ENCODE measurements at regions not wholly inside any gene's neighbourhood (a gene's known extent, or its start where the extent isn't known, plus 50 kb on each side); places are given as distances from the start of the nearest gene placed in this dataset.
"Not testable (repeated sequence)": the region's sequence is repeated elsewhere in the genome, so short reads cannot be mapped to it uniquely, and the experiment has no call there.

DNA sequence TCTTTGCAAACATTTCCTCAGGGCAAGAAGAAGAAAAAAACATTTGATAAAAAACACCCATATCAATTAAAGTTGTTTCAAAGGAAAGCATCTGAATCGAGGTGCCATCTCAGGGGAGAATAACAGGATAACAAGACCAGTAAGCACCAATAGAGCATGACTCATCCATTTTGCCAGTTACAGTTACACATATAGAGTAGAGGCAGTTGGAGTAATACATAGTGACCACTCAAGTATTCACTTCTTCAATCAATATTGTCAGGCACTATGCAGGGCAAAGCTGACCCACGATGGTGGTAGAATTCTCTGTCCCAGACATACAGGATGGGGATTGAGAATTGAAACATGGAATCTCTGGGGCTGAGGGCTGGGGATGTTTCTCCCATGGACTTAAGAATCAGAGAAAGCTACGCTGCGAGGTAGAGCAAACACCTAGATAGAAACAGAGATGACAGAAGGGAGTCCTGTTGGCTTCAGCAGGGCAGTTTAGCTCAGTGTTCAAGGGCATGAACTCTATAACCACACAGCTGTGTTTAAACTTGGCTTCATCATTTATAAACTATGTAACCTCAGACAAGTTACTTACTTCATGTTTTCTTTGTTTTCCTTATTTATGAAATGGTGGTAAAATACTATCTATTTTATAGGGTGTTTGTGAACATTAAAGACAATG, 186.4 kb upstream of the NANOGP8 start:
- no peak for DNase-seq
- Histone ChIP-seq H3K27ac (no peak overlapping the region), H3K27me3 (no peaks in the 10 kb centered on the region), H3K36me3 (no peaks in the 10 kb centered on the region), H3K9me3 (no peaks in the 10 kb centered on the region), H3K4me1 (no peaks in the 10 kb centered on the region), H3K4me3 (no peak overlapping the region)
- TF ChIP-seq POLR2A (IDR thresholded peaks at IDR 0.05), result no peak
- TF ChIP-seq, protein P1, sequence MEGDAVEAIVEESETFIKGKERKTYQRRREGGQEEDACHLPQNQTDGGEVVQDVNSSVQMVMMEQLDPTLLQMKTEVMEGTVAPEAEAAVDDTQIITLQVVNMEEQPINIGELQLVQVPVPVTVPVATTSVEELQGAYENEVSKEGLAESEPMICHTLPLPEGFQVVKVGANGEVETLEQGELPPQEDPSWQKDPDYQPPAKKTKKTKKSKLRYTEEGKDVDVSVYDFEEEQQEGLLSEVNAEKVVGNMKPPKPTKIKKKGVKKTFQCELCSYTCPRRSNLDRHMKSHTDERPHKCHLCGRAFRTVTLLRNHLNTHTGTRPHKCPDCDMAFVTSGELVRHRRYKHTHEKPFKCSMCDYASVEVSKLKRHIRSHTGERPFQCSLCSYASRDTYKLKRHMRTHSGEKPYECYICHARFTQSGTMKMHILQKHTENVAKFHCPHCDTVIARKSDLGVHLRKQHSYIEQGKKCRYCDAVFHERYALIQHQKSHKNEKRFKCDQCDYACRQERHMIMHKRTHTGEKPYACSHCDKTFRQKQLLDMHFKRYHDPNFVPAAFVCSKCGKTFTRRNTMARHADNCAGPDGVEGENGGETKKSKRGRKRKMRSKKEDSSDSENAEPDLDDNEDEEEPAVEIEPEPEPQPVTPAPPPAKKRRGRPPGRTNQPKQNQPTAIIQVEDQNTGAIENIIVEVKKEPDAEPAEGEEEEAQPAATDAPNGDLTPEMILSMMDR (IDR thresholded peaks at IDR 0.05), result no peak
- intact Hi-C loops (cut with DNase I; ENCODE audit: low total_unique reads), result no loop called here

DNA sequence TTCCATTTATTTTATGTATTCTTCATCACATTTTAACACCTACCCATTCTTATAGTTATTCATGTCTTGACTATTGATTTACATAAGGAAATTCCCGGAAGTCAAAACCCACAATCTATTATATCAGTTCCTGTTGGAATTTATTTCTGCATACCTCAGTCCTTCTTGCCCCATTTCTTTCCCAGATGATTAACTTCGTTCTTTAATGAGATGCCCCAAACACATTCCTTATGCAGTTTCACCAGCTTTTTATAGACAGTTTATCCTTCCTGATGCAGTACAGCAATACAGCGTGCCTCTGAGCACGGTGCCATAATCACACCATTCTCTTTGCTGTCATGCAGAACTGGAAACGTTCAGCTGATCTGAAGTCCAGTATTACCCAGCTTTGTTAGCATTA, 175.8 kb upstream of the NANOGP8 start:
- intact Hi-C loops (cut with DNase I; ENCODE audit: low total_unique reads), result no loop called here
- no peak for DNase-seq
- no peaks in the 10 kb centered on the region for H3K27me3 ChIP-seq
- H3K4me3 ChIP-seq, result no peak overlapping the region
- H3K27ac ChIP-seq, result no peak overlapping the region
- no peaks in the 10 kb centered on the region for H3K9me3 ChIP-seq
- H3K4me1 ChIP-seq, result no peaks in the 10 kb centered on the region
- TF ChIP-seq, protein P1 (IDR thresholded peaks at IDR 0.05), result no peak
- no peak for TF ChIP-seq POLR2A (IDR thresholded peaks at IDR 0.05)
- no peaks in the 10 kb centered on the region for H3K36me3 ChIP-seq

DNA sequence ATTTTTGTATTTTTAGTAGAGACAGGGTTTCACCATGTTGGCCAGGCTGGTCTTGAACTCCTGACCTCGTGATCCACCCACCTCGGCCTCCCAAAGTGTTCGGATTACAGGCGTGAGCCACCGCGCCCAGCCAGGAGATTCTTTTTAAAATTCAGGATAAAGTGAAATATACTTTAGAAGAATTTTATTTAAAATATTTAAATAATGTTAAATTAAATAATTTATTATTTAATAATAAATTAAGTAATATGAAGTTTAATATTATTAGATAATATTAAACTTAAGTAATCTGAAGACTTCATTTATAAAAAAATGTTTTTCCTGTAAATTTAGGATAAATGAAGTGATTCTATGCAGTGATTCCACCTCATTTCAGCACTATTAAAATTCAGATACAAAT, 175.2 kb upstream of the NANOGP8 start:
- H3K4me1 ChIP-seq; intact Hi-C loops (cut with DNase I; ENCODE audit: low total_unique reads); DNase-seq; H3K27ac ChIP-seq; H3K27me3 ChIP-seq; H3K4me3 ChIP-seq; H3K36me3 ChIP-seq; H3K9me3 ChIP-seq: not testable (repeated sequence)

DNA sequence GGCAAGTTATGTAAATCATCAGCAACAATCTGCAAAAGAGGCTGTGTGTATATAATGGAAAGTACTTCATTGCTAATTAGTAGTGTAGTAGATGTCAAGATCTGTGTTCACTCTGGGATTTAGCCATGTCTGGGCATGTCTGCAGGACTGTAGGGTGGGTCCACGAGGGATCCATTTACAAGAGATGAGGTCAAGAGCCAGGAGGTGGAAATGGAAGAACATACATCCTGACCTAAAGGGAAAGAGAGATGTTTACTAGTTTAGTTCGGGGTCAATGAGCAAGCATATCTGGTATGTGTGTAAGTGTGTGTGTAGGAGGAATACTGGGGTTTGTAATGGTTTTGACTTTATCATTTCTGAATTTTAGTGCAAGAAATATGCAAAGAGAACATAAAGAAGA, 171.5 kb upstream of the NANOGP8 start:
- Histone ChIP-seq H3K27ac (no peak overlapping the region), H3K27me3 (no peaks in the 10 kb centered on the region), H3K36me3 (no peaks in the 10 kb centered on the region), H3K4me1 (no peaks in the 10 kb centered on the region), H3K9me3 (no peaks in the 10 kb centered on the region), H3K4me3 (no peak overlapping the region)
- intact Hi-C loops (cut with DNase I; ENCODE audit: low total_unique reads), result no loop called here
- DNase-seq, result no peak
- TF ChIP-seq, protein P1 (IDR thresholded peaks at IDR 0.05), result no peak
- no peak for TF ChIP-seq POLR2A (IDR thresholded peaks at IDR 0.05)

DNA sequence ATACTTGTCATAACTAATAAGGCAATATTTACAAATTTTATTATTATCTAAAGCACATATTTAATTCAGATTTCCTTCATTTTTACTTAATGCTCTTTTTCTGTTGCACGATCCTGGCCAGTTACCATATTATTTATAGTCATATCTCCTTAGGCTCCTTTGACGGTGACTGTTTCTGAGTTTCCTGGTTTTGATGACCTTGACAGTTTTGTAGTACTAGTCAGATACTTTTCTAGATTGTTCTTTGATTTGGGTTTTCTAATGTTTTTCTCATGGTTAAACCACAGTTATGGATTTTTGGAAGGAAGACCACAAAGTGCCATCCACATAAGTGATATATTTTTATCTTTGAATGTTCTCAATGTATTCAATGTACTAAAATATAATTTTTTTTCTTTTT, 171.0 kb upstream of the NANOGP8 start:
- intact Hi-C loops (cut with DNase I; ENCODE audit: low total_unique reads), result no loop called here
- Histone ChIP-seq H3K36me3 (no peaks in the 10 kb centered on the region), H3K4me1 (no peaks in the 10 kb centered on the region), H3K27me3 (no peaks in the 10 kb centered on the region), H3K4me3 (no peak overlapping the region), H3K27ac (no peak overlapping the region), H3K9me3 (no peaks in the 10 kb centered on the region)
- DNase-seq, result no peak
- no peak for TF ChIP-seq POLR2A (IDR thresholded peaks at IDR 0.05)
- TF ChIP-seq, protein P1 (IDR thresholded peaks at IDR 0.05), result no peak

DNA sequence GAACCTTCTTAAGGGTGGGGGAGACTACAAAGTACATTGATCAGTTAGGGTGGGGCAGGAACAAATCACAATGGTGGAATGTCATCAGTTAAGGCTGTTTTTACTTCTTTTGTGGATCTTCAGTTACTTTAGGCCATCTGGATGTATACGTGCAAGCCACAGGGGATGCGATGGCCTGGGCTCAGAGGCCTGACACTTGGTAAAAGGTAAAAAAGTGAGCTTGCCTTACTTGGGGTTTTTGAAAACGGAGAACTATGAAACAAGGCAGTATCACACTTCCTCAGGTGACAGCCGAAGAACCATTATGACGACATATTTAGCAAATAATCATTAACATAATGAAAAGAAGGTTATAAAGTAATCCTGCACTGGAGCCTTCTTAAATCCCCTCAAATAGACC, 169.8 kb upstream of the NANOGP8 start:
- H3K4me3 ChIP-seq; intact Hi-C loops (cut with DNase I; ENCODE audit: low total_unique reads); H3K4me1 ChIP-seq; H3K36me3 ChIP-seq; DNase-seq; H3K27me3 ChIP-seq; H3K9me3 ChIP-seq; H3K27ac ChIP-seq: not testable (repeated sequence)
